Esophagus squamous epithelium (tissue), 5 donors: ENCODE measurements at regions not wholly inside any gene's neighbourhood (a gene's known extent, or its start where the extent isn't known, plus 50 kb on each side); places are given as distances from the start of the nearest gene placed in this dataset.

ENCODE experiments used
- DNase-seq: peaks from one replicate; lab custom pipeline; 2025; lab: John Stamatoyannopoulos, UW
- H3K27ac ChIP-seq, 4 donors: fragments of 200-600 bp; sonication (generic); one replicate each; pipeline ENCODE4 v1.5.1; 2016 to 2019; ENCODE audit warnings: mild to moderate bottlenecking in 1 of 4
- H3K27me3 ChIP-seq, 4 donors: fragments of 200-600 bp; sonication (generic); 1 replicate in 3 of 4; 2 replicates in 1 of 4; pipeline versions ENCODE4 v1.5.1 to v1.6.0; 2017 to 2021; ENCODE audit warnings: antibody characterized with exemption in 1 of 4
- H3K36me3 ChIP-seq, 3 donors: fragments of 200-600 bp; sonication (generic); one replicate each; pipeline ENCODE4 v1.5.1; 2016 to 2019
- H3K4me1 ChIP-seq, 3 donors: fragments of 200-600 bp; sonication (generic); one replicate each; pipeline ENCODE4 v1.5.1; 2017 to 2019
- H3K4me3 ChIP-seq, 4 donors: fragments of 200-600 bp; sonication (generic); 1 replicate in 3 of 4; 2 replicates in 1 of 4; pipeline ENCODE4 v1.5.1; 2016 to 2019; ENCODE audit warnings: mild to moderate bottlenecking in 2 of 4, moderate library complexity in 1 of 4
- H3K9me3 ChIP-seq, 3 donors: fragments of 200-600 bp; sonication (generic); one replicate each; pipeline ENCODE4 v1.5.1; 2016 to 2019
- CTCF ChIP-seq, 6 experiments: fragments of 450-650 bp in 4 of 6; fragments of 200-600 bp in 2 of 6; sonication (generic) in 2 of 6; IDR thresholded peaks; one replicate each; pipeline ENCODE4 v1.5.1; 2016 to 2019; ENCODE audit warnings: antibody characterized with exemption in 6 of 6, mild to moderate bottlenecking in 4 of 6, moderate library complexity in 4 of 6
- POLR2A ChIP-seq, 4 donors: fragments of 450-650 bp; IDR thresholded peaks; one replicate each; pipeline ENCODE4 v1.6.1; 2017; ENCODE audit warnings: antibody characterized with exemption in 4 of 4, mild to moderate bottlenecking in 4 of 4, moderate library complexity in 3 of 4
- WGBS, 2 donors: methylation state at CpG; one replicate each; pipeline ENCODE4 v1.1.5; 2018; 5-methylcytosine and 5-hydroxymethylcytosine counted together
- intact Hi-C: fragments of 100-400 bp; cut with DNase I; formaldehyde crosslinking; loops from one replicate; pipeline ENCODE4 v1.15.0; 2022
- donor health status: DM: yes; HTN: yes; CAD: no.

- peaks cover 0 to 44% (median 0%) of the 10 kb centered on the region in 4 donors for H3K27me3 ChIP-seq
- intact Hi-C loops = no loop called here
- no peak for DNase-seq
- no peak overlapping the region for H3K4me3 ChIP-seq
- H3K4me1 ChIP-seq = no peaks in the 10 kb centered on the region
- no peaks in the 10 kb centered on the region for H3K36me3 ChIP-seq
- WGBS, 2 donors = 82 to 96% methylated on average over 7 to 8 of the region's 8 CpGs
- peaks cover 0 to 11% (median 0%) of the 10 kb centered on the region in 3 donors for H3K9me3 ChIP-seq
- TF ChIP-seq CTCF (IDR thresholded peaks at IDR 0.05) (no peak), POLR2A (IDR thresholded peaks at IDR 0.05) (no peak)
- no peak overlapping the region for H3K27ac ChIP-seq
Observed at GRCh38 chr1:4271338-4271998, 371.4 kb upstream of the C1orf174 start.

- H3K36me3 ChIP-seq = no peaks in the 10 kb centered on the region
- H3K27me3 ChIP-seq = peaks cover 0 to 48% (median 0%) of the 10 kb centered on the region in 4 donors
- DNase-seq = no peak
- 64 to 65% methylated on average over 3 of the region's 3 CpGs for WGBS, 2 donors
- intact Hi-C loops = no loop called here
- H3K4me1 ChIP-seq = no peaks in the 10 kb centered on the region
- H3K9me3 ChIP-seq = peaks cover 0 to 16% (median 4%) of the 10 kb centered on the region in 3 donors
- no peak overlapping the region for H3K4me3 ChIP-seq
- H3K27ac ChIP-seq = no peak overlapping the region
- TF ChIP-seq CTCF (IDR thresholded peaks at IDR 0.05) (no peak), POLR2A (IDR thresholded peaks at IDR 0.05) (no peak)
Observed at GRCh38 chr1:4272568-4272967, 372.5 kb upstream of the C1orf174 start.

GRCh38 chr1:4273243-4273642, 373.2 kb upstream of the C1orf174 start:
- DNase-seq = no peak
- TF ChIP-seq POLR2A (IDR thresholded peaks at IDR 0.05) (no peak), CTCF (IDR thresholded peaks at IDR 0.05) (no peak)
- intact Hi-C loops = no loop called here

GRCh38 chr1:4273747-4274146, 373.7 kb upstream of the C1orf174 start:
- Histone ChIP-seq H3K4me3 (no peak overlapping the region), H3K27ac (no peak overlapping the region), H3K27me3 (peaks cover 0 to 45% (median 0%) of the 10 kb centered on the region in 4 donors), H3K36me3 (no peaks in the 10 kb centered on the region), H3K9me3 (peaks cover 0 to 20% (median 4%) of the 10 kb centered on the region in 3 donors), H3K4me1 (no peaks in the 10 kb centered on the region)
- WGBS, 2 donors = 14 to 30% methylated on average over 5 of the region's 5 CpGs
- no peak for DNase-seq
- intact Hi-C loops = no loop called here
- TF ChIP-seq POLR2A (IDR thresholded peaks at IDR 0.05) = no peak
- TF ChIP-seq CTCF (IDR thresholded peaks at IDR 0.05) = no peak

More at GRCh38 chr1:4273243-4273642, 373.2 kb upstream of the C1orf174 start:
- H3K27ac ChIP-seq = no peak overlapping the region
- WGBS, 2 donors = 36 to 45% methylated on average over 3 of the region's 3 CpGs
- H3K36me3 ChIP-seq = no peaks in the 10 kb centered on the region
- H3K27me3 ChIP-seq = peaks cover 0 to 48% (median 0%) of the 10 kb centered on the region in 4 donors
- H3K4me3 ChIP-seq = no peak overlapping the region
- H3K4me1 ChIP-seq = no peaks in the 10 kb centered on the region
- peaks cover 0 to 20% (median 4%) of the 10 kb centered on the region in 3 donors for H3K9me3 ChIP-seq

- H3K4me1 ChIP-seq = no peaks in the 10 kb centered on the region
- WGBS, 2 donors = 87 to 100% methylated on average over 1 to 7 of the region's 9 CpGs
- TF ChIP-seq POLR2A (IDR thresholded peaks at IDR 0.05) (no peak), CTCF (IDR thresholded peaks at IDR 0.05) (no peak)
- H3K27me3 ChIP-seq = peaks cover 0 to 44% (median 0%) of the 10 kb centered on the region in 4 donors
- H3K27ac ChIP-seq = no peak overlapping the region
- DNase-seq = no peak
- H3K4me3 ChIP-seq = no peak overlapping the region
- peaks cover 0 to 20% (median 4%) of the 10 kb centered on the region in 3 donors for H3K9me3 ChIP-seq
- no peaks in the 10 kb centered on the region for H3K36me3 ChIP-seq
- intact Hi-C loops = no loop called here
Observed at GRCh38 chr1:4275083-4275482, 375.0 kb upstream of the C1orf174 start.
